ENCODE measurements at regions not wholly inside any gene's neighbourhood (a gene's known extent, or its start where the extent isn't known, plus 50 kb on each side); places are given as distances from the start of the nearest gene placed in this dataset.
A peak's percentile ranks its signal among the peaks of the same experiment; 100 is the strongest.

DNA sequence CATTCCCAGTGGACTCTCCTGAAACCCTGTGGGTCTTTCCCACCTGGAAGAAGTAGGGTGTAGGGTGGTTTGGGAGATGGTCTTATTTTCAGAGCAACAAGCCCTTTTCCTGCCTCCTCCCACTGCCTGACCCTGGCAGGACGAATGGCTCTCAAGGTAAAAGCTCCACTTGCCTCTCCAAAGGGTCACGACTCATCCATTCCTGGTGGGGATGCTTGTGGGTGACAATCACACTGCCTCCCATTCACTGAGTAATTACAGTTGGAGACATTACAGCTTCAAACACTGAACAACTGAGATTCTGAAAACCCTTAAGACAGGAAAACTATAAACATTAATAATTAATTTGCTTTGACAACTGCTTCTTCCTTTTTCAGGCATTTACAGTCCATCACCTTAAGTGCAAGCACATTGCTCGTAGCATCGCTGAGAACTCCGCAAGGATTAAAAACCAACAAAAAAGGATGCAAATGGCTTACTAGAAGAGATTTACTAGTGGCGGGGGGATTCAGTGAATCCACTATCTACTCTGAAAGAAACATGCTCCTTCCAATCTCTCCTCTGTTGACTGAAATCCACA lies 199.6 kb upstream of the IRS2 start:
- H3K9me2 ChIP-seq, result no peaks in the 10 kb centered on the region
- H2AFZ ChIP-seq (ENCODE audit: low read depth), result 0 out of 2 replicates have a peak overlapping the region, but pooled peaks have one; percentile 56
- no peak overlapping the region for H3K27ac ChIP-seq (ENCODE audit: low read depth in 2 of 2, low read length in 1 of 2)
- H4K20me1 ChIP-seq (ENCODE audit: insufficient read depth), result no peaks in the 10 kb centered on the region
- no peaks in the 10 kb centered on the region for H3K79me2 ChIP-seq (ENCODE audit: insufficient read depth)
- H3K4me3 ChIP-seq (ENCODE audit: low read depth in 2 of 2, low read length in 1 of 2), result no peak overlapping the region
- no peak for DNase-seq
- 86% methylated on average over 6 of the region's 6 CpGs for WGBS (ENCODE audit: low lambda C conversion rate)
- no peak overlapping the region for H3K9ac ChIP-seq
- no peak overlapping the region for H3K4me2 ChIP-seq
- CTCF ChIA-PET, result interaction anchor here (1.9 kb wide), 1 partner anchor 10 kb away, joined by 6 read pairs; no protein-coding TSS in a partner anchor
- POLR2A ChIA-PET, result no interaction called here
- no peak for TF ChIP-seq JUND (IDR thresholded peaks at IDR 0.05)
- TF ChIP-seq, protein P1, sequence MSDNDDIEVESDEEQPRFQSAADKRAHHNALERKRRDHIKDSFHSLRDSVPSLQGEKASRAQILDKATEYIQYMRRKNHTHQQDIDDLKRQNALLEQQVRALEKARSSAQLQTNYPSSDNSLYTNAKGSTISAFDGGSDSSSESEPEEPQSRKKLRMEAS (IDR thresholded peaks at IDR 0.05; ENCODE audit: low read depth), result no peak
- no peak for TF ChIP-seq TEAD4 (IDR thresholded peaks at IDR 0.05; ENCODE audit: borderline replicate concordance, insufficient read depth)
- TF ChIP-seq, protein P2, sequence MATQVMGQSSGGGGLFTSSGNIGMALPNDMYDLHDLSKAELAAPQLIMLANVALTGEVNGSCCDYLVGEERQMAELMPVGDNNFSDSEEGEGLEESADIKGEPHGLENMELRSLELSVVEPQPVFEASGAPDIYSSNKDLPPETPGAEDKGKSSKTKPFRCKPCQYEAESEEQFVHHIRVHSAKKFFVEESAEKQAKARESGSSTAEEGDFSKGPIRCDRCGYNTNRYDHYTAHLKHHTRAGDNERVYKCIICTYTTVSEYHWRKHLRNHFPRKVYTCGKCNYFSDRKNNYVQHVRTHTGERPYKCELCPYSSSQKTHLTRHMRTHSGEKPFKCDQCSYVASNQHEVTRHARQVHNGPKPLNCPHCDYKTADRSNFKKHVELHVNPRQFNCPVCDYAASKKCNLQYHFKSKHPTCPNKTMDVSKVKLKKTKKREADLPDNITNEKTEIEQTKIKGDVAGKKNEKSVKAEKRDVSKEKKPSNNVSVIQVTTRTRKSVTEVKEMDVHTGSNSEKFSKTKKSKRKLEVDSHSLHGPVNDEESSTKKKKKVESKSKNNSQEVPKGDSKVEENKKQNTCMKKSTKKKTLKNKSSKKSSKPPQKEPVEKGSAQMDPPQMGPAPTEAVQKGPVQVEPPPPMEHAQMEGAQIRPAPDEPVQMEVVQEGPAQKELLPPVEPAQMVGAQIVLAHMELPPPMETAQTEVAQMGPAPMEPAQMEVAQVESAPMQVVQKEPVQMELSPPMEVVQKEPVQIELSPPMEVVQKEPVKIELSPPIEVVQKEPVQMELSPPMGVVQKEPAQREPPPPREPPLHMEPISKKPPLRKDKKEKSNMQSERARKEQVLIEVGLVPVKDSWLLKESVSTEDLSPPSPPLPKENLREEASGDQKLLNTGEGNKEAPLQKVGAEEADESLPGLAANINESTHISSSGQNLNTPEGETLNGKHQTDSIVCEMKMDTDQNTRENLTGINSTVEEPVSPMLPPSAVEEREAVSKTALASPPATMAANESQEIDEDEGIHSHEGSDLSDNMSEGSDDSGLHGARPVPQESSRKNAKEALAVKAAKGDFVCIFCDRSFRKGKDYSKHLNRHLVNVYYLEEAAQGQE (IDR thresholded peaks at IDR 0.05; ENCODE audit: low read depth, low read length), result no peak
- no peak for TF ChIP-seq NRF1 (IDR thresholded peaks at IDR 0.05; ENCODE audit: low read depth, low read length)
- no peak for TF ChIP-seq MEF2A (IDR thresholded peaks at IDR 0.05; ENCODE audit: borderline replicate concordance, low read depth)
- TF ChIP-seq, protein P3, sequence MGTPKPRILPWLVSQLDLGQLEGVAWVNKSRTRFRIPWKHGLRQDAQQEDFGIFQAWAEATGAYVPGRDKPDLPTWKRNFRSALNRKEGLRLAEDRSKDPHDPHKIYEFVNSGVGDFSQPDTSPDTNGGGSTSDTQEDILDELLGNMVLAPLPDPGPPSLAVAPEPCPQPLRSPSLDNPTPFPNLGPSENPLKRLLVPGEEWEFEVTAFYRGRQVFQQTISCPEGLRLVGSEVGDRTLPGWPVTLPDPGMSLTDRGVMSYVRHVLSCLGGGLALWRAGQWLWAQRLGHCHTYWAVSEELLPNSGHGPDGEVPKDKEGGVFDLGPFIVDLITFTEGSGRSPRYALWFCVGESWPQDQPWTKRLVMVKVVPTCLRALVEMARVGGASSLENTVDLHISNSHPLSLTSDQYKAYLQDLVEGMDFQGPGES (IDR thresholded peaks at IDR 0.05; ENCODE audit: low read depth, low read length), result no peak
- no peak for TF ChIP-seq CHD2 (IDR thresholded peaks at IDR 0.05; ENCODE audit: low read length, partially characterized antibody)
- TF ChIP-seq FOXM1 (IDR thresholded peaks at IDR 0.05; ENCODE audit: low read depth), result no peak
- no peak for TF ChIP-seq TAF1 (IDR thresholded peaks at IDR 0.05; ENCODE audit: borderline replicate concordance, low read depth, low read length)
- TF ChIP-seq MXI1 (IDR thresholded peaks at IDR 0.05; ENCODE audit: low read depth, low read length), result no peak
- TF ChIP-seq NFIC (IDR thresholded peaks at IDR 0.05; ENCODE audit: borderline replicate concordance), result no peak
- TF ChIP-seq YY1 (IDR thresholded peaks at IDR 0.05; ENCODE audit: low read depth), result no peak
- no peak for TF ChIP-seq GABPA (IDR thresholded peaks at IDR 0.05; ENCODE audit: low read depth)
- no peak for TF ChIP-seq EZH2phosphoT487 (IDR thresholded peaks at IDR 0.05; ENCODE audit: borderline replicate concordance, low read depth)
- no peaks in the 10 kb centered on the region for H3K36me3 ChIP-seq (replicated peaks in 1 of 2; ENCODE audit: control insufficient read depth in 1 of 2, insufficient read depth in 2 of 2, low read length in 1 of 2)
- no peaks in the 10 kb centered on the region for H3F3A ChIP-seq (replicated peaks; ENCODE audit: insufficient read depth)
- no peaks in the 10 kb centered on the region for H3K27me3 ChIP-seq (ENCODE audit: insufficient read depth)
- peaks cover 0 to 7% of the 10 kb centered on the region in 2 experiments; a peak in 1 of 4 replicates for H3K4me1 ChIP-seq (ENCODE audit: control insufficient read depth in 1 of 2, insufficient read depth in 2 of 2, low read depth in 1 of 2, low read length in 1 of 2)
- no peaks in the 10 kb centered on the region for H3K9me3 ChIP-seq
